HL-60 (cell line): ENCODE measurements at regions not wholly inside any gene's neighbourhood (a gene's known extent, or its start where the extent isn't known, plus 50 kb on each side); places are given as distances from the start of the nearest gene placed in this dataset.

Experiments
- DNase-seq, 2 experiments: peaks; one replicate each; pipeline ENCODE4 v3.0.0-alpha.2; 2010 to 2020; ENCODE audit warnings: low read depth in 1 of 2, low spot score in 1 of 2
- H3K27ac ChIP-seq: fragments of 250-450 bp; sonication (Bioruptor Pico); replicated peaks from 2 replicates; pipeline ENCODE4 v1.5.1; 2020; ENCODE audit warnings: mild to moderate bottlenecking, moderate library complexity
- H3K27me3 ChIP-seq: fragments of 250-450 bp; sonication (Bioruptor Pico); 2 replicates; pipeline ENCODE4 v1.5.1; 2021; ENCODE audit warnings: mild to moderate bottlenecking, moderate library complexity; ENCODE audit not compliant: insufficient read depth, poor library complexity, severe bottlenecking
- H3K4me3 ChIP-seq: replicated peaks from 2 replicates; pipeline ENCODE4 v1.5.1; 2011; ENCODE audit warnings: mild to moderate bottlenecking, control low read depth, low read length; ENCODE audit not compliant: insufficient read depth
- CTCF ChIP-seq: IDR thresholded peaks from one replicate; pipeline ENCODE4 v1.5.1; 2011; ENCODE audit warnings: low read length, control low read depth, inconsistent platforms; ENCODE audit not compliant: insufficient read depth
- GABPA ChIP-seq: IDR thresholded peaks from 2 replicates; pipeline ENCODE4 v1.6.1; 2012; ENCODE audit warnings: low read depth
- POLR2AphosphoS5 ChIP-seq: IDR thresholded peaks from 2 replicates; pipeline ENCODE4 v1.6.1; 2012; ENCODE audit warnings: low read depth
- REST ChIP-seq: IDR thresholded peaks from 2 replicates; pipeline ENCODE4 v1.6.1; 2012; ENCODE audit warnings: low read depth; ENCODE audit not compliant: insufficient replicate concordance
- SPI1 ChIP-seq: IDR thresholded peaks from 2 replicates; pipeline ENCODE4 v1.6.1; 2012; ENCODE audit warnings: low read depth, mild to moderate bottlenecking, borderline replicate concordance

- H3K27me3 ChIP-seq: no peaks in the 10 kb centered on the region
- H3K4me3 ChIP-seq: no peak overlapping the region
- DNase-seq: no peak
- TF ChIP-seq POLR2AphosphoS5 (no peak), GABPA (no peak), SPI1 (no peak)
- no peak overlapping the region for H3K27ac ChIP-seq
These were observed 1739.3 kb upstream of the LRRTM1 start for GRCh38 chr2:82043867-82044266.

GRCh38 chr2:82027921-82028615 is 1723.5 kb upstream of the LRRTM1 start:
- no peak overlapping the region for H3K27ac ChIP-seq
- DNase-seq: no peak
- TF ChIP-seq POLR2AphosphoS5 (no peak), CTCF (no peak), GABPA (no peak), SPI1 (no peak), REST (no peak)

GRCh38 chr2:82023710-82024109 is 1719.2 kb upstream of the LRRTM1 start:
- TF ChIP-seq REST: no peak
- TF ChIP-seq SPI1: no peak
- TF ChIP-seq GABPA: no peak
- TF ChIP-seq CTCF: peak; percentile 31
- no peak for TF ChIP-seq POLR2AphosphoS5
- H3K27ac ChIP-seq: no peak overlapping the region
- H3K4me3 ChIP-seq: no peak overlapping the region
- DNase-seq: peak in 1 of 2 experiments; percentile 4
- no peaks in the 10 kb centered on the region for H3K27me3 ChIP-seq

More at GRCh38 chr2:82027921-82028615, 1723.5 kb upstream of the LRRTM1 start:
- Histone ChIP-seq H3K4me3 (no peak overlapping the region), H3K27me3 (no peaks in the 10 kb centered on the region)

GRCh38 chr2:82013641-82014040 is 1709.1 kb upstream of the LRRTM1 start:
- no peak for DNase-seq
- TF ChIP-seq SPI1 (no peak), GABPA (no peak), POLR2AphosphoS5 (no peak), REST (no peak), CTCF (no peak)
- H3K4me3 ChIP-seq: no peak overlapping the region
- H3K27ac ChIP-seq: no peak overlapping the region
- H3K27me3 ChIP-seq: no peaks in the 10 kb centered on the region
